HG03175 (cell line): ENCODE measurements at regions not wholly inside any gene's neighbourhood (a gene's known extent, or its start where the extent isn't known, plus 50 kb on each side); places are given as distances from the start of the nearest gene placed in this dataset.

Experiments used
- ATAC-seq: cut with Tn5 transposase; IDR thresholded peaks from one replicate; pipeline ENCODE4 v1.9.1; 2021; ENCODE audit warnings: mild to moderate bottlenecking, moderate library complexity; ENCODE audit not compliant: unreplicated experiment

- ATAC-seq = no peak
Observed at GRCh38 chr15:87634361-87634760, 622.2 kb downstream of the NTRK3 start.

- ATAC-seq = no peak
Observed at GRCh38 chr15:87633525-87633924, 623.0 kb downstream of the NTRK3 start.

- no peak for ATAC-seq
Observed at GRCh38 chr15:87632364-87632763, 624.2 kb downstream of the NTRK3 start.

GRCh38 chr15:87631775-87632174 is 624.8 kb downstream of the NTRK3 start:
- no peak for ATAC-seq

GRCh38 chr15:87631093-87631492 is 625.4 kb downstream of the NTRK3 start:
- no peak for ATAC-seq

- no peak for ATAC-seq
Observed at GRCh38 chr15:87628311-87628710, 628.2 kb downstream of the NTRK3 start.

GRCh38 chr15:87626860-87627259 is 629.7 kb downstream of the NTRK3 start:
- ATAC-seq = no peak

GRCh38 chr15:87623832-87624231 is 632.7 kb downstream of the NTRK3 start:
- no peak for ATAC-seq

- no peak for ATAC-seq
Observed at GRCh38 chr15:87620393-87620792, 636.1 kb downstream of the NTRK3 start.

- ATAC-seq = no peak
Observed at GRCh38 chr15:87619161-87619960, 637.2 kb downstream of the NTRK3 start.

- ATAC-seq = no peak
Observed at GRCh38 chr15:87618203-87618725, 638.3 kb downstream of the NTRK3 start.

GRCh38 chr15:87614704-87615103 is 641.8 kb downstream of the NTRK3 start:
- no peak for ATAC-seq

GRCh38 chr15:87610366-87610765 is 646.2 kb downstream of the NTRK3 start:
- ATAC-seq = no peak

GRCh38 chr15:87609894-87610293 is 646.6 kb downstream of the NTRK3 start:
- ATAC-seq = no peak

- no peak for ATAC-seq
Observed at GRCh38 chr15:87609474-87609873, 647.1 kb downstream of the NTRK3 start.

GRCh38 chr15:87608238-87609028 is 648.1 kb downstream of the NTRK3 start:
- no peak for ATAC-seq

- ATAC-seq = no peak
Observed at GRCh38 chr15:87606971-87607370, 649.6 kb downstream of the NTRK3 start.

- ATAC-seq = no peak
Observed at GRCh38 chr15:87604857-87605446, 651.6 kb downstream of the NTRK3 start.

- no peak for ATAC-seq
Observed at GRCh38 chr15:87602371-87602770, 654.2 kb downstream of the NTRK3 start.

GRCh38 chr15:87599616-87600015 is 656.9 kb downstream of the NTRK3 start:
- no peak for ATAC-seq

GRCh38 chr15:87597346-87598052 is 659.0 kb downstream of the NTRK3 start:
- ATAC-seq = no peak
